ENCODE measurements at regions not wholly inside any gene's neighbourhood (a gene's known extent, or its start where the extent isn't known, plus 50 kb on each side); places are given as distances from the start of the nearest gene placed in this dataset.
"Not testable (repeated sequence)": the region's sequence is repeated elsewhere in the genome, so short reads cannot be mapped to it uniquely, and the experiment has no call there.

DNA sequence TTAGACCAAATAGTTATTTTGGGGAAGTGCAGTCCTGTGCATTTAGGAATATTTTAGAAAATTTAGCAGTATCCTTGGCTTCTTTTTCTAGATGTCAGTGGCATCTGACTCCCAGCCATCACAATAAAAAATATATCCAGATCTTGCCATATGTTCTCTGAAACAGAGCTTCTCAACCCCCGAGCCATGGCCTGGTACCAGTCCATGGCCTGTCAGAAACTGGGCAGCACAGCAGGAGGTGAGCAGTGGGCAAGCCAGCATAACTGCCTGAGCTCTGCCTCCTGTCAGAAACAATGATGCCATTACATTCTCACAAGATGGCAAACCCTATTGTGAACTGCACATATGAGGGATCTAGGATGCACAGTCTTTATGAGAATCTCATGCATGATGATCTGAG, 480.0 kb downstream of the LRRIQ3 start:
- no peaks in the 10 kb centered on the region for H3K9me3 ChIP-seq (ENCODE audit: control insufficient read depth, insufficient read depth, low read length)
- 83% methylated on average over 1 of the region's 1 CpG for WGBS (ENCODE audit: insufficient coverage)
- no peak overlapping the region for H3K27ac ChIP-seq (ENCODE audit: low read depth, low read length)
- H3K4me1 ChIP-seq (ENCODE audit: control insufficient read depth, insufficient read depth, low read length), result no peaks in the 10 kb centered on the region
- H3K27me3 ChIP-seq (ENCODE audit: control insufficient read depth, insufficient read depth, low read length), result no peaks in the 10 kb centered on the region
- peak in 1 of 6 donors; percentile 51 for DNase-seq (ENCODE audit: low read depth in 4 of 6, low spot score in 6 of 6)
- no peaks in the 10 kb centered on the region for H3K36me3 ChIP-seq (ENCODE audit: control insufficient read depth, insufficient read depth, low read length)
- no peak overlapping the region for H3K4me3 ChIP-seq (ENCODE audit: low read depth, low read length)

DNA sequence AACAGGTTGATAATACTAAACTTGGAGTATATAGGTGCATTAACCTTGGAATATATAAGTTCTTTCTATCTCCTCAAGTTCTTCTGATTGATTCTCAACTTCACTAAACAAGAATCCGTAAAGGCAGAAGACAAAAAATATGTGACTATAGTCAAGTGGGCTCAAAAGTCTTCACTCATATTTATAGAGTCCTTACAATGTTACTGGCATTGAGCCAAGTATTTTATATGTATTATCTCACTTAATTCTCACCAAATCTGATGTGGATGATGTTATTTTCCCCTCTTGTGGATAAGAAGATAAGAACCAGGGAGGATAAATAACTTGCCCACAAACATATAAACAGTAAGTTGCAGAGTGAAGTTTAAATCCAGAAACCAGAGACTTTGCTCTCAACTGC, 486.9 kb downstream of the LRRIQ3 start:
- Histone ChIP-seq H3K36me3 (ENCODE audit: control insufficient read depth, insufficient read depth, low read length) (no peaks in the 10 kb centered on the region), H3K9me3 (ENCODE audit: control insufficient read depth, insufficient read depth, low read length) (no peaks in the 10 kb centered on the region), H3K27me3 (ENCODE audit: control insufficient read depth, insufficient read depth, low read length) (no peaks in the 10 kb centered on the region), H3K4me1 (ENCODE audit: control insufficient read depth, insufficient read depth, low read length) (no peaks in the 10 kb centered on the region), H3K4me3 (ENCODE audit: low read depth, low read length) (no peak overlapping the region), H3K27ac (ENCODE audit: low read depth, low read length) (no peak overlapping the region)
- DNase-seq (ENCODE audit: low read depth in 4 of 6, low spot score in 6 of 6), result no peak
- whole genome bisulfite sequencing (ENCODE audit: insufficient coverage), result no CpG with 5 or more reads among the region's 1 CpG

DNA sequence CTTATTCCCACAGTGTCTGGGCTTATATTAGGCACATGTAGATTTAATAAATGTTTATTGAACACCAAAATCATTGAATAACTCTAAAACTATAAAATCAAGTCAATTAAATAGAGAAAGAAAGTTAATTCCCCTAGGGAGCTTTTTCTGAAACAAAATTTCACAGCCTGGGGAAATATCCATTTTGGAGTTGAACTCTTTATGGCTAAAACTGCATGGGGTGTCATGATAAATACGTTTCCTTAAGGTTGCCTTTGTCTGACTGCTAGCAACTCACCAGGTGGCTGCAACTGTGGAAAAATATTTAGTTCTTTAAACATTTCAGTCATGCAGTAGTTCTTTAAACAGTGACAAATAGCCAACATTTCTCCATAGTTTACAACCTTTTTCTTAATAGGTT, 496.1 kb downstream of the LRRIQ3 start:
- H3K9me3 ChIP-seq (ENCODE audit: control insufficient read depth, insufficient read depth, low read length), result no peaks in the 10 kb centered on the region
- no CpG with 5 or more reads among the region's 1 CpG for WGBS (ENCODE audit: insufficient coverage)

DNA sequence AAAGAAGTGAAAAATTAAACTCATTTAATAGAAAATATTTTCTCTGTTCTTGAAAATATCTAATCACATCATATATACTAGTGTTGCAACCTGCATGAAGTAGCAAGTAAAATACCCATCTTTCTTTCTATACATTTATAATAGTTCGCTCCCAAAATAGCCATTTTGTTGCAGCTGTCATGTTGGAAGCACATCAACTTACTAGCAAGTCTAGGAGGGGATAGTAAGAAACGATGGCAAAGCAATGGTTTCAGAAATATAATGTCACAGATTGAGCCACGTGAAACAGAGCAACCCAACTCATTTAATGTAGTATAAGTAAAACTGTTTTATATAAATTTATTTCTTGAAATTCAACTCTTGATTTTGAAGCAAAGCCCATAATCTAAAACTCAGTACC, 521.8 kb downstream of the LRRIQ3 start:
- H3K9me3 ChIP-seq (ENCODE audit: control insufficient read depth, insufficient read depth, low read length), result no peaks in the 10 kb centered on the region
- H3K4me3 ChIP-seq (ENCODE audit: low read depth, low read length), result no peak overlapping the region
- DNase-seq (ENCODE audit: low read depth in 4 of 6, low spot score in 6 of 6), result peak in 2 of 6 donors; percentile 8 to 83
- no CpG with 5 or more reads among the region's 3 CpGs for WGBS (ENCODE audit: insufficient coverage)
- no peaks in the 10 kb centered on the region for H3K4me1 ChIP-seq (ENCODE audit: control insufficient read depth, insufficient read depth, low read length)
- H3K27me3 ChIP-seq (ENCODE audit: control insufficient read depth, insufficient read depth, low read length), result no peaks in the 10 kb centered on the region
- H3K27ac ChIP-seq (ENCODE audit: low read depth, low read length), result no peak overlapping the region
- no peaks in the 10 kb centered on the region for H3K36me3 ChIP-seq (ENCODE audit: control insufficient read depth, insufficient read depth, low read length)

More for the DNA sequence above, 496.1 kb downstream of the LRRIQ3 start:
- no peaks in the 10 kb centered on the region for H3K27me3 ChIP-seq (ENCODE audit: control insufficient read depth, insufficient read depth, low read length)
- H3K27ac ChIP-seq (ENCODE audit: low read depth, low read length), result no peak overlapping the region
- H3K4me1 ChIP-seq (ENCODE audit: control insufficient read depth, insufficient read depth, low read length), result no peaks in the 10 kb centered on the region
- no peak overlapping the region for H3K4me3 ChIP-seq (ENCODE audit: low read depth, low read length)
- peak in 2 of 6 donors; percentile 2 to 75 for DNase-seq (ENCODE audit: low read depth in 4 of 6, low spot score in 6 of 6)
- no peaks in the 10 kb centered on the region for H3K36me3 ChIP-seq (ENCODE audit: control insufficient read depth, insufficient read depth, low read length)

DNA sequence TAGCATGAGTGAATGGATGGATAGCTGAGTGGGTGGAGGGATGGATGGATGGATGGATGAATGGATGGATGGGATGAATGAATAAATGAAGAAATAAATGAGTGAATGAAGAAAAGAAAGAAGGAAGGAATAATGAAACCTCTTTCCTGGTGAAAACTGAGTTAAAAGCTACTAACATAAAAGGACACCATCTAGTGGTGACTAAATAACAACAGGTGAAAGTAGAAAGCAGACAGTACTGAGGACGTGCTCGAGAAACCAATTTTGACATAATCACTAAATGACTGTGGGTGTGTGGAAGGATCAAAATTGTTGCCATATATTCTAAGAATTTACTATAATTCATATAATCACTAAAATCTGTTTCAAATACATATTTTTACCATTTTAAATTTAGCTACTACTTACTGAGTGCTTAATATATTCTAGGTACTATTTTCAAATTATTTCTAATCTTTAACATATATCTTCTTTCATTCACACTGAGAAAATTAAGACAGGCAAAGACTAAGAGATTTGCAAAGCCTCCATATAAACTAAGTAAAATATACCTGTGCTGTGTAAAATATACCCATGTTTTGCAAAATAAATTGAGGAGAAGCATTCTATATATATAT, 522.9 kb downstream of the LRRIQ3 start:
- no peak overlapping the region for H3K27ac ChIP-seq (ENCODE audit: low read depth, low read length)
- H3K36me3 ChIP-seq (ENCODE audit: control insufficient read depth, insufficient read depth, low read length), result no peaks in the 10 kb centered on the region
- H3K27me3 ChIP-seq (ENCODE audit: control insufficient read depth, insufficient read depth, low read length), result no peaks in the 10 kb centered on the region
- no peaks in the 10 kb centered on the region for H3K9me3 ChIP-seq (ENCODE audit: control insufficient read depth, insufficient read depth, low read length)
- WGBS (ENCODE audit: insufficient coverage), result no CpG with 5 or more reads among the region's 2 CpGs
- H3K4me3 ChIP-seq (ENCODE audit: low read depth, low read length), result no peak overlapping the region
- no peaks in the 10 kb centered on the region for H3K4me1 ChIP-seq (ENCODE audit: control insufficient read depth, insufficient read depth, low read length)
- DNase-seq (ENCODE audit: low read depth in 4 of 6, low spot score in 6 of 6), result peak in 2 of 6 donors; percentile 40 to 77

DNA sequence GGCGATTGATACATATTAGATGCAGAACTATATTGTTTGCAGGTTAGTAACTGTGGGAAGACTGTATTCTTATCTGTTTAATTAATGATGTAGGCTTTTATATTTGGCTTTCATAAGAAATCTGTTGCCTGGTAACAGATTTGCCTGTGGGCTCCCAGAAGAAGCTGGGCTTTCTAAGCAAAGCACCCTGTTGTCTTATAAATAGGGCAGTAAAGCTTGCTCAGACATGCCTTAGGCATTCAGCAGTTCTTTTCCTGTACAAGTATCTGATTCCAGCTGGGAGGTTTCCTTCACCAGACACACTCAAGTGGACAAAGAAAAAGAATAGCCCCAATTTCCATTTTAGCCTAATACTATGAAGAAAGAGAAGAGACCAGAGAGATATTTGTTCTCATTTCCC, 524.0 kb downstream of the LRRIQ3 start:
- H3K9me3 ChIP-seq (ENCODE audit: control insufficient read depth, insufficient read depth, low read length), result no peaks in the 10 kb centered on the region
- H3K27me3 ChIP-seq (ENCODE audit: control insufficient read depth, insufficient read depth, low read length), result no peaks in the 10 kb centered on the region
- H3K4me1 ChIP-seq (ENCODE audit: control insufficient read depth, insufficient read depth, low read length), result no peaks in the 10 kb centered on the region
- no peak overlapping the region for H3K27ac ChIP-seq (ENCODE audit: low read depth, low read length)
- no CpG with 5 or more reads among the region's 1 CpG for WGBS (ENCODE audit: insufficient coverage)
- no peak overlapping the region for H3K4me3 ChIP-seq (ENCODE audit: low read depth, low read length)
- H3K36me3 ChIP-seq (ENCODE audit: control insufficient read depth, insufficient read depth, low read length), result no peaks in the 10 kb centered on the region
- peak in 5 of 6 donors; percentile 21 to 93 (median 39) for DNase-seq (ENCODE audit: low read depth in 4 of 6, low spot score in 6 of 6)

DNA sequence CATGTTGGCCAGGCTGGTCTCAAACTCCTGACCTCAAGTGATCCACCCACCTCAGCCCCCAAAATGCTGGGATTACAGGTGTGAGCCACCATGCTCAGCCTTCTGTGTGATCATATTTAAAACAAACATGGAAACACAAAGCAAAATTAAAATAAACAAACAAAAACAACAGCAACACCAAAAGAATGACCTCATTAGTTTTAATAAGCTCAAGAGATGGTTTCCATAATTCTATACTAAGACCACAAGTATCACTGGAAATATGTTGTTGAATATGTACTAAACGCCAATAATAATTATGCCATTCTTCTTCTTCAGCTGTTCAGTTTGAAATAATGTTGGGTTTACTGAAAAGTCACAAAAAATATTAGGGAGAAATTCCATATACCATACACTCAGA, 526.4 kb downstream of the LRRIQ3 start:
- WGBS (ENCODE audit: insufficient coverage), result no CpG with 5 or more reads among the region's 1 CpG
- no peak for DNase-seq (ENCODE audit: low read depth in 4 of 6, low spot score in 6 of 6)
- H3K36me3 ChIP-seq (ENCODE audit: control insufficient read depth, insufficient read depth, low read length), result no peaks in the 10 kb centered on the region
- H3K4me1 ChIP-seq (ENCODE audit: control insufficient read depth, insufficient read depth, low read length), result no peaks in the 10 kb centered on the region
- H3K9me3 ChIP-seq (ENCODE audit: control insufficient read depth, insufficient read depth, low read length), result no peaks in the 10 kb centered on the region
- H3K27ac ChIP-seq (ENCODE audit: low read depth, low read length), result no peak overlapping the region
- no peaks in the 10 kb centered on the region for H3K27me3 ChIP-seq (ENCODE audit: control insufficient read depth, insufficient read depth, low read length)
- H3K4me3 ChIP-seq (ENCODE audit: low read depth, low read length), result no peak overlapping the region

DNA sequence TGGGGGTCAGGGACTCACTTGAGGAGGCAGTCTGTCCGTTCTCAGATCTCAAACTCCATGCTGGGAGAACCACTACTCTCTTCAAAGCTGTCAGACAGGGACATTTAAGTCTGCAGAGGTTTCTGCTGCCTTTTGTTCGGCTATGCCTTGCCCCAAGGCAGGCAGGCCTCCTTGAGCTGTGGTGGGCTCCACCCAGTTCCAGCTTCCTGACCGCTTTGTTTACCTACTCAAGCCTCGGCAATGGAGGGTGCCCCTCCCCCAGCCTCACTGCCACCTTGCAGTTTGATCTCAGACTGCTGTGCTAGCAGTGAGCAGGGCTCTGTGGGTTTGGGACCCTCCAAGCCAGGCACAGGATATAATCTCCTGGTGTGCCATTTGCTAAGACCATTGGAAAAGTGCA, 530.0 kb downstream of the LRRIQ3 start:
- H3K27ac ChIP-seq (ENCODE audit: low read depth, low read length); H3K36me3 ChIP-seq (ENCODE audit: control insufficient read depth, insufficient read depth, low read length); DNase-seq (ENCODE audit: low read depth in 4 of 6, low spot score in 6 of 6); H3K4me3 ChIP-seq (ENCODE audit: low read depth, low read length); H3K9me3 ChIP-seq (ENCODE audit: control insufficient read depth, insufficient read depth, low read length); H3K4me1 ChIP-seq (ENCODE audit: control insufficient read depth, insufficient read depth, low read length); H3K27me3 ChIP-seq (ENCODE audit: control insufficient read depth, insufficient read depth, low read length): not testable (repeated sequence)
- 89% methylated on average over 3 of the region's 4 CpGs for WGBS (ENCODE audit: insufficient coverage)

DNA sequence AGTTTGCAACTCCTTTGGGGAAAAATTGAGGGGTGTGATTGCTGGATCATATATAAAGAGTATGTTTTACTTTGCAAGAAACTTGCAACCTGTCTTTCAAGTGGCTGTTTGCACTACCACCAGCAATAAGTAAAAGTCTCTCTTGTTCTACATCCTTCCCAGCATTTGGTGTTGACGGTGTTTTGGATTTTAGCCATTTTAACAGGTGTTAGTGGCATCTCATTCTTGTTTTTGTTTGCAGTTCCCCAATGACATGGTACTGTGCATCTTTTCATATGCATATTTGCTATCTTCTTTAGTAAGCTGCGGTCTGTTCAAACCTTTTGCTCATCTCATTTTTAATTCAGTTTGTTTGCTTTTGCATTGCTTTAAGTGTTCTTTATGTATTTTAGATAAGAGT, 535.5 kb downstream of the LRRIQ3 start:
- no CpG with 5 or more reads among the region's 2 CpGs for WGBS (ENCODE audit: insufficient coverage)
- DNase-seq (ENCODE audit: low read depth in 4 of 6, low spot score in 6 of 6), result peak in 1 of 6 donors; percentile 31
- H3K4me3 ChIP-seq (ENCODE audit: low read depth, low read length), result no peak overlapping the region
- no peak overlapping the region for H3K27ac ChIP-seq (ENCODE audit: low read depth, low read length)
- H3K4me1 ChIP-seq (ENCODE audit: control insufficient read depth, insufficient read depth, low read length), result no peaks in the 10 kb centered on the region
- no peaks in the 10 kb centered on the region for H3K27me3 ChIP-seq (ENCODE audit: control insufficient read depth, insufficient read depth, low read length)
- no peaks in the 10 kb centered on the region for H3K9me3 ChIP-seq (ENCODE audit: control insufficient read depth, insufficient read depth, low read length)
- no peaks in the 10 kb centered on the region for H3K36me3 ChIP-seq (ENCODE audit: control insufficient read depth, insufficient read depth, low read length)

DNA sequence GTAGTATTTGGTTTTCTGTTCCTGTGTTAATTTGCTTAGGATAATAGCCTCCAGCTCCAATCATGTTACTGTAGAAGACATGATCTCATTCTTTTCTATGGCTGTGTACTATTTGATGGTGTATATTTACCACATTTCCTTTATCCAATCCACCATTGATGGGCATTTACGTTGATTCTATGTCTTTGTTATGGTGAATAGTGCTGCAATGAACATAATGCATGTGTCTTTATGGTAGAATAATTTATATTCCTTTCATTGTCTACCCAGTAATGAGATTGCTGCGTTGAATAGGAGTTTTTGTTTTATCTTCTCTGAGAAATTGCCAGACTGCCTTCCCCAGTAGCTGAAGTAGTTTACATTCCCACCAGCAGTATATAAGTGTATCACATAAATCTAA, 538.8 kb downstream of the LRRIQ3 start:
- H3K27me3 ChIP-seq (ENCODE audit: control insufficient read depth, insufficient read depth, low read length), result no peaks in the 10 kb centered on the region
- H3K4me1 ChIP-seq (ENCODE audit: control insufficient read depth, insufficient read depth, low read length), result no peaks in the 10 kb centered on the region
- H3K27ac ChIP-seq (ENCODE audit: low read depth, low read length), result no peak overlapping the region
- no peak overlapping the region for H3K4me3 ChIP-seq (ENCODE audit: low read depth, low read length)
- no CpG with 5 or more reads among the region's 2 CpGs for WGBS (ENCODE audit: insufficient coverage)
- no peak for DNase-seq (ENCODE audit: low read depth in 4 of 6, low spot score in 6 of 6)
- H3K9me3 ChIP-seq (ENCODE audit: control insufficient read depth, insufficient read depth, low read length), result no peaks in the 10 kb centered on the region
- H3K36me3 ChIP-seq (ENCODE audit: control insufficient read depth, insufficient read depth, low read length), result no peaks in the 10 kb centered on the region
